ENCODE measurements at regions not wholly inside any gene's neighbourhood (a gene's known extent, or its start where the extent isn't known, plus 50 kb on each side); places are given as distances from the start of the nearest gene placed in this dataset.
"Not testable (repeated sequence)": the region's sequence is repeated elsewhere in the genome, so short reads cannot be mapped to it uniquely, and the experiment has no call there.

DNA sequence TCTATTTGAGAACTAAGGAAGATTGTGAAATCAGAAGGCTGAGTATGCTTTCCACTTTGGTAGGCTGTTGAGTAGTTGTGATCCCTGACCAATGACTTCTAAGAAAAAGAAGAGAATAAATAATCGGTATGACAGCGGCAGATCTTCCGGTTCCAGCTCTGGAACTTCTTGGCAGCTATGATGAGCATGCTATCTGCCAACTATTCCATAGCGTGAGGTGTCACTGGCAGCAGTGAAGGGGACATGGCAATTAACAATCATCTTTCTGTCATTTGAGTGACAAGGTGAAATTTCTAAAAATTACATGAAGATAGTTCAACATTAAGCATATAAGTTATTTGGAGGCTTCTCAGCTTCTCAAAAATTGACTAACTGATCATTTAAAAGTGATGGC is 140.1 kb upstream of the NETO1 start:
- Histone ChIP-seq H3K9me3 (ENCODE audit: control insufficient read depth in 1 of 2, low read length in 2 of 2) (peaks cover 0 to 4% of the 10 kb centered on the region in 2 donors), H3K4me3 (ENCODE audit: low read depth in 1 of 2, low read length in 2 of 2) (no peak overlapping the region), H3K36me3 (ENCODE audit: control insufficient read depth in 1 of 2, insufficient read depth in 2 of 2, low read length in 2 of 2) (no peaks in the 10 kb centered on the region), H3K4me1 (ENCODE audit: control insufficient read depth in 1 of 2, insufficient read depth in 2 of 2, low read length in 2 of 2) (no peaks in the 10 kb centered on the region), H3K27ac (ENCODE audit: low read length) (no peak overlapping the region), H3K27me3 (ENCODE audit: low read depth, low read length) (no peaks in the 10 kb centered on the region)

DNA sequence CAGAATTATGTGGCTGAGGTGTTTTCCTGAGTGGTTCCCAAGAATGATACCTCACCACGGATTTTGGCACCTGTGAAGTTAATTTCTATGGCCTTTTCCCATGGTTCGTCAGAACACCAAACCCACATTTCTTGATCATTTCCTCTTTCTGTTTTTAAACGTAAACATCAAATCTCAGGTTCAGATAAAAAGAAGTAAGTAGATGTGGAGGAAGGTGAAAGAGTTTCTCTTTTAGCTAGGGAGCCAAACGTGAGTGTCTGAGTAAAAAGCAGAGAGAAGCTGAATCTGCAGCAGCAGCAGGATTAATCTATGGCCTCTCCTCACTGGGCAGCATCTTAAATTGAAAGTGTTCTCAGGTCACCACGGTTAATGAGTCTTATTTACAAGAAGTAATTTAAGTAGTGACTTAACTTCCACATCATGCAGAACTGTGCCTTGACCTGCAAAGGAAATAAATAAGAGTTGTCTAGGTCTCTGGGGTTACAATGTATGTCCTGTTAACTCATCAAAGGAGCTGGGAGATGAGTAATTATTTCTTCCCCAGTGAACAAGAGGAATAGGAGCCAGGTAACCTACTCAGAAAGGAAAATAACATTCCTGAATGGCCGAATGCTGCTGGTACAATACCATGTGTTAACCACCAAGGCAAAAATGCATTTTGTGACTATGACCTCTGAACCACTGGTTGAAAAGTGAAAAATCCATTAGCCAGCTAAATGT is 139.6 kb upstream of the NETO1 start:
- Histone ChIP-seq H3K27ac (ENCODE audit: low read length) (no peak overlapping the region), H3K27me3 (ENCODE audit: low read depth, low read length) (no peaks in the 10 kb centered on the region), H3K36me3 (ENCODE audit: control insufficient read depth in 1 of 2, insufficient read depth in 2 of 2, low read length in 2 of 2) (no peaks in the 10 kb centered on the region), H3K4me1 (ENCODE audit: control insufficient read depth in 1 of 2, insufficient read depth in 2 of 2, low read length in 2 of 2) (no peaks in the 10 kb centered on the region), H3K9me3 (ENCODE audit: control insufficient read depth in 1 of 2, low read length in 2 of 2) (peaks cover 0 to 4% of the 10 kb centered on the region in 2 donors), H3K4me3 (ENCODE audit: low read depth in 1 of 2, low read length in 2 of 2) (no peak overlapping the region)

DNA sequence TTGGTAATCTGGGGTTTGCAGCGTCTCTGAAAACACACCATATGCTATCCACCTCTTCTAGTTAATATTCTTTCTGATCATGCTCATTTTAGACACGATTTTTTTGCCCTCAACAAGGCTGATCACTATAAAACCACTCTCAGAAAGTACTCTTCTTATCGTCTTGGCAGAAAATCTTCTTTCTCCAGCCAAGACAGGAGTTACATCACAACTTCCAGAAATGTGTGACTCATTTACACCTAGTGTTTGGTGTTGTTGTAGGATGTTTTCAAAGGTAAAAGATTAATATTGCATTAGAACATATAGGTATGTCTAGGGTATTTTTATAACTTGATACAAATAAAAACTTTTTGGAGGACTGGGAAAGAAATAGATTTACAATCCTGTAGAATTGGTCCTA is 138.5 kb upstream of the NETO1 start:
- H3K27ac ChIP-seq (ENCODE audit: low read length): no peak overlapping the region
- no peaks in the 10 kb centered on the region for H3K36me3 ChIP-seq (ENCODE audit: control insufficient read depth in 1 of 2, insufficient read depth in 2 of 2, low read length in 2 of 2)
- H3K4me3 ChIP-seq (ENCODE audit: low read depth in 1 of 2, low read length in 2 of 2): no peak overlapping the region
- no peaks in the 10 kb centered on the region for H3K9me3 ChIP-seq (ENCODE audit: control insufficient read depth in 1 of 2, low read length in 2 of 2)
- no peaks in the 10 kb centered on the region for H3K27me3 ChIP-seq (ENCODE audit: low read depth, low read length)
- H3K4me1 ChIP-seq (ENCODE audit: control insufficient read depth in 1 of 2, insufficient read depth in 2 of 2, low read length in 2 of 2): no peaks in the 10 kb centered on the region

DNA sequence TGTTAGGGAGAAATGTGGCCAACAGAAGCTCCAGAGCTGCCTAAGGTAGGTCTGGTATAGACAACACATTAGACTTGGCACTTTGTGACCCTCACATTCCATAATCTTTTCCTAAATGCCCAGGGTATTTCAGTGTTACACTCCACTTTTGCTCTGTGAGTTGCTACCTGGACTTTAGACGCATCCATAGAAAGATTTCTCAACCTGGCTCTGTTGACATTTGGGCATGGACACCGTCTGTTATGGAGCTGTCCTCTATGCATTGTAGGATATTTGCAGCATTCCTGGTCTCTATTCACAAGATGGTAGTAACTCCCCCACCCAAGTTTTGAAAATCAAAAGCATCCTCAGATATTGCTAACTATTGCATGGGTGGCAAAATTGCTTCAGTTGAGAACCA is 136.5 kb upstream of the NETO1 start:
- Histone ChIP-seq H3K4me1 (ENCODE audit: control insufficient read depth in 1 of 2, insufficient read depth in 2 of 2, low read length in 2 of 2) (no peaks in the 10 kb centered on the region), H3K27ac (ENCODE audit: low read length) (no peak overlapping the region), H3K36me3 (ENCODE audit: control insufficient read depth in 1 of 2, insufficient read depth in 2 of 2, low read length in 2 of 2) (no peaks in the 10 kb centered on the region), H3K9me3 (ENCODE audit: control insufficient read depth in 1 of 2, low read length in 2 of 2) (no peaks in the 10 kb centered on the region), H3K4me3 (ENCODE audit: low read depth in 1 of 2, low read length in 2 of 2) (no peak overlapping the region), H3K27me3 (ENCODE audit: low read depth, low read length) (no peaks in the 10 kb centered on the region)

DNA sequence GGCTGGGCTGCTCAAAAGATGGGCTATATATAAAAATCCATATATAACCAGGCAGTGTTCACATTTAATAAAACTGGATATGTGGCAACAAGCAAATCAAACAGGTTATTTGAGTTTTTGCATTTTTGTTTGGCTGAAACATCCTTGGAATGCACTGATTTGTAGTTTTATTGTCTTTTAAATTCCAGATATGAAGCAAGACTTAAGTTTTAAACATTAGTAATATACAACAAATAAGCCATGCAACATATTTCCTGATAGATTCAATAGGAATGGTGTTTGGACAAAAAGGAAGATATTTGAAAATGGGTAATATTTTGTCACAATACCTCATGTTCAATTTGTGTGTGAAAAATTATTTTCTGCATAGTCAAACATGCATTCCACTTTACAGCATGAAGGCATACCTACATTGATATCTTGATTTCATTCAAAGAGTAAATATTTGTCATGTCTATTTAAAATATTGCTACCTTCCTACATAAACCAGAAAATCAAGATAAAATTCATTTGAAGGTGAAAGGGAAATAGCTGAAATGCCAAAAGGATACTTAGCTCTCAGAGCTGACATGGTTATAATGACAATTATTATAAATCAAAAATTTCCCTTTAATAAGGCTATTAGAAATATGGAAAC is 132.3 kb upstream of the NETO1 start:
- Histone ChIP-seq H3K27ac (ENCODE audit: low read length) (no peak overlapping the region), H3K36me3 (ENCODE audit: control insufficient read depth in 1 of 2, insufficient read depth in 2 of 2, low read length in 2 of 2) (no peaks in the 10 kb centered on the region), H3K4me3 (ENCODE audit: low read depth in 1 of 2, low read length in 2 of 2) (no peak overlapping the region), H3K4me1 (ENCODE audit: control insufficient read depth in 1 of 2, insufficient read depth in 2 of 2, low read length in 2 of 2) (no peaks in the 10 kb centered on the region), H3K27me3 (ENCODE audit: low read depth, low read length) (no peaks in the 10 kb centered on the region), H3K9me3 (ENCODE audit: control insufficient read depth in 1 of 2, low read length in 2 of 2) (peaks cover 0 to 5% of the 10 kb centered on the region in 2 donors)

DNA sequence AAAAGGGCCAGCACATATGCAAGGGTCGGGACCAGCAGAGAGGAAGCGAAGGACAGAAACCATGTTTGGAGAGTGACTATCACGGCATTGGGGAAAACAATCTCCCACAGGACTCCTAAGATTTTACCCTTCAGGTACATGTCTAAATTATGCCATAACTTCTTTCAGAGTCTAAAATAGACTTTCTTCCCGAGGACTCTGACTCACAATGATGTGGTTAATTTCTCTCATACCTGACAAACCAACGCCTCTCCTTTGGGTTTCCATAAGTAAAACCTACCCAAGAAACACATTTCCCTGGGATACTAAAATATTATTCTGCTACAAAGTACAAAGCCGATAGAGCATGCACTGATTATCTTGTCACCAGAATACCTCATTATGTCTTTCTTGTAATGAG is 127.8 kb upstream of the NETO1 start:
- H3K4me3 ChIP-seq (ENCODE audit: low read depth in 1 of 2, low read length in 2 of 2): no peak overlapping the region
- no peaks in the 10 kb centered on the region for H3K27me3 ChIP-seq (ENCODE audit: low read depth, low read length)
- no peaks in the 10 kb centered on the region for H3K4me1 ChIP-seq (ENCODE audit: control insufficient read depth in 1 of 2, insufficient read depth in 2 of 2, low read length in 2 of 2)
- no peaks in the 10 kb centered on the region for H3K36me3 ChIP-seq (ENCODE audit: control insufficient read depth in 1 of 2, insufficient read depth in 2 of 2, low read length in 2 of 2)
- peaks cover 0 to 5% of the 10 kb centered on the region in 2 donors for H3K9me3 ChIP-seq (ENCODE audit: control insufficient read depth in 1 of 2, low read length in 2 of 2)
- H3K27ac ChIP-seq (ENCODE audit: low read length): no peak overlapping the region

DNA sequence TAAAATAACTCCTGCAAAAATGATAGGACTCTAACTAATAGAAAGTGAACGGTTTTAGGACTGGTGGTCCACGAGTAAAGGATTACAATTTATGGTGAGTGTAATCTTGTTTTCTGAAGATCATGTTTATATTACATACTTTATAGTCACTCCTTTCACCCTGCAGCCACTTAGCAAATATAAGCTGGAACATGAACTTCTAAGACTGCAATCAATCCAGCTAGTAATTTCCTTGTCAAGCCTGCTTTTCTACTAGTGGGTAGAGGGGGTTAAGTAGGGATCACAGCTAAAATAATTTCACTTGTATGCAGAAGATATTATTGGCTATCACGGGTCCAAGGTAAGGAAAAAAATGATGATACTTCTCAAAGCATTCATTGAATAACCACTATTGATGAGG is 125.5 kb upstream of the NETO1 start:
- Histone ChIP-seq H3K9me3 (ENCODE audit: control insufficient read depth in 1 of 2, low read length in 2 of 2) (peaks cover 0 to 2% of the 10 kb centered on the region in 2 donors), H3K27me3 (ENCODE audit: low read depth, low read length) (no peaks in the 10 kb centered on the region), H3K36me3 (ENCODE audit: control insufficient read depth in 1 of 2, insufficient read depth in 2 of 2, low read length in 2 of 2) (no peaks in the 10 kb centered on the region), H3K4me3 (ENCODE audit: low read depth in 1 of 2, low read length in 2 of 2) (no peak overlapping the region), H3K4me1 (ENCODE audit: control insufficient read depth in 1 of 2, insufficient read depth in 2 of 2, low read length in 2 of 2) (no peaks in the 10 kb centered on the region), H3K27ac (ENCODE audit: low read length) (no peak overlapping the region)

DNA sequence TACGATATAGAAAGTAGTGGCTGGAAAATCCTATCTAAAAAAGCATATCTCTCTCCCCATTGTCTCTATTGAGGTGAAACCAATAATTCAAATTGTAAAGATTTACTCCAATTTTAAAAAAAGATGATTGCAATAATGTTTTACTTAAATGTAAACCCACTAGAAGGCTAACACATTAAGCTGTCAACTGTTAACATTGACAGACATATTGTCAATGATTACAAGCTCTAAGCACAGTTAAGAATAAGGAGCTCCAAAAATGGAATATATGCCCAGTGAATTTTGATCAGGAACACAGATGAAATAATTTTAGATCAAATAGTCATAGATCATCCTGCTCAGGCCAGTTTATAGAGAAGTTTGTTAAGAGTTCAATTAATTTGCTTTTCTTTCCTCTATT is 123.6 kb upstream of the NETO1 start:
- Histone ChIP-seq H3K4me1 (ENCODE audit: control insufficient read depth in 1 of 2, insufficient read depth in 2 of 2, low read length in 2 of 2) (no peaks in the 10 kb centered on the region), H3K27me3 (ENCODE audit: low read depth, low read length) (no peaks in the 10 kb centered on the region), H3K27ac (ENCODE audit: low read length) (no peak overlapping the region), H3K36me3 (ENCODE audit: control insufficient read depth in 1 of 2, insufficient read depth in 2 of 2, low read length in 2 of 2) (no peaks in the 10 kb centered on the region), H3K4me3 (ENCODE audit: low read depth in 1 of 2, low read length in 2 of 2) (no peak overlapping the region), H3K9me3 (ENCODE audit: control insufficient read depth in 1 of 2, low read length in 2 of 2) (peaks cover 0 to under 1% of the 10 kb centered on the region in 2 donors)

DNA sequence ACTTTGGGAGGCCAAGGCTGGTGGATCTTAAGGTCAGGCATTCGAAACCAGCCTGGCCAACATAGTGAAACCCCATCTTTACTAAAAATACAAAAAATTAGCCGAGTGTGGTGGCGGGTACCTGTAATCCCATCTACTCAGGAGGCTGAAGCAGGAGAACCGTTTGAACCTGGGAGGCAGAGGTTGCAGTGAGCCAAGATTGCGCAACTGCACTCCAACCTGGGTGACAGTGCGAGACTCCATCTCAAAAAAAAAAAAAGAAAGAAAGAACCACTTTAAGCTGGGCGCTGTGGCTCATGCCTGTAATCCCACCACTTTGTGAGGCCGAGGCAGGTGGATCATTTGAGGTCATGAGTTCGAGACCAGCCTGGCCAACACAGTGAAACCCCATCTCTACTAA is 119.8 kb upstream of the NETO1 start:
- not testable (repeated sequence) for H3K27ac ChIP-seq (ENCODE audit: low read length); H3K4me3 ChIP-seq (ENCODE audit: low read depth in 1 of 2, low read length in 2 of 2); H3K36me3 ChIP-seq (ENCODE audit: control insufficient read depth in 1 of 2, insufficient read depth in 2 of 2, low read length in 2 of 2); H3K4me1 ChIP-seq (ENCODE audit: control insufficient read depth in 1 of 2, insufficient read depth in 2 of 2, low read length in 2 of 2); H3K27me3 ChIP-seq (ENCODE audit: low read depth, low read length)
- H3K9me3 ChIP-seq (ENCODE audit: control insufficient read depth in 1 of 2, low read length in 2 of 2): peaks cover 0 to 15% of the 10 kb centered on the region in 2 donors

DNA sequence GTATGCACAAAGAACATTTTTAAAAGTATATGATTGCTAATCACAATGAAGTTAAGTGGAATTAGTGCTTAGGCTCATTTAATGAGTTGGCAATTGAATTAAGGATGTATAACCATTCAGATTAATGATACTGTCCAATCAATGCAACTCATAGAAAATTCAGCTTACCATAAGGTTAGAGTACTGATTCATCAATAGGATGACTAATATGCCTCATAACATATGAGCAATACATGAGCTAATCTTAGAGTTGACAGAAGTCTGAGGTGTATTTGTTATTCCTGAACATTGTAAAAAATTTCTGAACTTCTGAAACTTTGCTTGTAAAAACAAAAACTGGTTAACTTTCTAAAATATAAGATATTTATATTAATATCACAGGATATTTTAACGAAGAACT is 118.3 kb upstream of the NETO1 start:
- Histone ChIP-seq H3K4me1 (ENCODE audit: control insufficient read depth in 1 of 2, insufficient read depth in 2 of 2, low read length in 2 of 2) (no peaks in the 10 kb centered on the region), H3K27me3 (ENCODE audit: low read depth, low read length) (no peaks in the 10 kb centered on the region), H3K27ac (ENCODE audit: low read length) (no peak overlapping the region), H3K36me3 (ENCODE audit: control insufficient read depth in 1 of 2, insufficient read depth in 2 of 2, low read length in 2 of 2) (no peaks in the 10 kb centered on the region), H3K4me3 (ENCODE audit: low read depth in 1 of 2, low read length in 2 of 2) (no peak overlapping the region), H3K9me3 (ENCODE audit: control insufficient read depth in 1 of 2, low read length in 2 of 2) (peaks cover 0 to 15% of the 10 kb centered on the region in 2 donors)

DNA sequence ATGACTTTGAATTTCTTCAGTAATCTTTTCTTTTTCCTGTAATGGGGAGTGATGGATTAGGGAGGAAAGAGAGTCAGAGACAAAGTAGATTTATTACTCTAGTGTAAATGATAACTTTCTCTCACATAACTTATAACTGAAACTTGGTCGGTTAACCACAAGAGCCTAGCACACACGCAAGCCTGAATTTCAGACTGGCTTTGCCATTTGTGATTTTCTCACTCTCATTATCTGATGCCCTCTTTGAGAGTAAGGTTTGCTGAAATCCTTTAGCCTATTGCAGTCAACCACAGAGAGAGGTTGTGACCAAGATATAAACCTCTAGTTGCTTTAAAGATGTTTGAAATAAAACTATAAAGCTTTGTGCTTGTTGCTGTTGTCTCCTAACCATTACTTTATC is 117.9 kb upstream of the NETO1 start:
- H3K4me3 ChIP-seq (ENCODE audit: low read depth in 1 of 2, low read length in 2 of 2): no peak overlapping the region
- H3K9me3 ChIP-seq (ENCODE audit: control insufficient read depth in 1 of 2, low read length in 2 of 2): peaks cover 0 to 15% of the 10 kb centered on the region in 2 donors
- no peaks in the 10 kb centered on the region for H3K4me1 ChIP-seq (ENCODE audit: control insufficient read depth in 1 of 2, insufficient read depth in 2 of 2, low read length in 2 of 2)

DNA sequence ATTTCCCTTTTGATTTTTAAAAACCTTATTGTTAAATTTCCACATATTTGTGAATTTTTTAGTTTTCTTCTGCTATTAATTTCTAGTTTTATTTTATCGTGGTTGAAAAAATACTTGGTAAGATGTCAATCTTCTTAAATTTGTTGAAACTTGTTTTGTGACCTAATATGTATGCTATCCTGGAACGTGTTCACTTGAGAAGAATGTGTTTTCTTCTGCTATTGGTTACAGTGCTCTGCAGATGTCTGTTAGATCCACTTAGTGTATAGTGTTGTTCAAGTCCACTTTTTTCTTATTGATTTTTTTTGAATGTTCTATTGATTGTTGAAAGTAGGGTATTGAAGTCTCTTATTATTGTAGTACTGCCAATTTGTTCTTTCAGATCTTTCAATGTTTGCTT is 116.5 kb upstream of the NETO1 start:
- H3K36me3 ChIP-seq (ENCODE audit: control insufficient read depth in 1 of 2, insufficient read depth in 2 of 2, low read length in 2 of 2): no peaks in the 10 kb centered on the region
- H3K4me1 ChIP-seq (ENCODE audit: control insufficient read depth in 1 of 2, insufficient read depth in 2 of 2, low read length in 2 of 2): no peaks in the 10 kb centered on the region
- no peak overlapping the region for H3K4me3 ChIP-seq (ENCODE audit: low read depth in 1 of 2, low read length in 2 of 2)
- H3K27ac ChIP-seq (ENCODE audit: low read length): no peak overlapping the region
- H3K9me3 ChIP-seq (ENCODE audit: control insufficient read depth in 1 of 2, low read length in 2 of 2): peaks cover 0 to 15% of the 10 kb centered on the region in 2 donors
- H3K27me3 ChIP-seq (ENCODE audit: low read depth, low read length): no peaks in the 10 kb centered on the region

More for the DNA sequence above, 117.9 kb upstream of the NETO1 start:
- H3K36me3 ChIP-seq (ENCODE audit: control insufficient read depth in 1 of 2, insufficient read depth in 2 of 2, low read length in 2 of 2): no peaks in the 10 kb centered on the region
- no peaks in the 10 kb centered on the region for H3K27me3 ChIP-seq (ENCODE audit: low read depth, low read length)
- H3K27ac ChIP-seq (ENCODE audit: low read length): no peak overlapping the region
